Endodermal cell (in vitro differentiated cells): ENCODE measurements at regions not wholly inside any gene's neighbourhood (a gene's known extent, or its start where the extent isn't known, plus 50 kb on each side); places are given as distances from the start of the nearest gene placed in this dataset.

Source experiments
- DNase-seq: peaks from one replicate; pipeline ENCODE4 v3.0.0-alpha.2; 2017
- H3K27ac ChIP-seq: 2 replicates; pipeline ENCODE4 v1.5.1; 2013; ENCODE audit warnings: mild to moderate bottlenecking, low read depth, low read length, moderate library complexity
- H3K27me3 ChIP-seq: 2 replicates; pipeline ENCODE4 v1.6.1; 2013; ENCODE audit warnings: mild to moderate bottlenecking, low read length, moderate library complexity; ENCODE audit not compliant: insufficient read depth, control insufficient read depth, poor library complexity, severe bottlenecking
- H3K36me3 ChIP-seq: 2 replicates; pipeline ENCODE4 v1.7.0; 2013; ENCODE audit warnings: mild to moderate bottlenecking, low read length, moderate library complexity; ENCODE audit not compliant: control insufficient read depth, insufficient read depth
- H3K4me1 ChIP-seq: one replicate; pipeline ENCODE4 v1.7.0; 2013; ENCODE audit warnings: low read length; ENCODE audit not compliant: control insufficient read depth, insufficient read depth
- H3K4me3 ChIP-seq: 2 replicates; pipeline ENCODE4 v1.5.1; 2013; ENCODE audit warnings: mild to moderate bottlenecking, low read length, moderate library complexity
- H3K9ac ChIP-seq: 2 replicates; pipeline ENCODE4 v1.6.1; 2013; ENCODE audit warnings: mild to moderate bottlenecking, low read length, moderate library complexity; ENCODE audit not compliant: poor library complexity, severe bottlenecking; ENCODE audit errors: extremely low read depth
- H3K9me3 ChIP-seq: 2 replicates; pipeline ENCODE4 v1.6.1; 2013; ENCODE audit warnings: mild to moderate bottlenecking, low read length, moderate library complexity; ENCODE audit not compliant: control insufficient read depth
- H3K27ac Mint-ChIP-seq: 2 replicates; pipeline ENCODE4 v1.8.0; 2020; ENCODE audit warnings: mixed read lengths
- H3K27me3 Mint-ChIP-seq: 2 replicates; pipeline ENCODE4 v1.8.0; 2021; ENCODE audit warnings: mild to moderate bottlenecking, mixed read lengths; ENCODE audit not compliant: insufficient read depth
- H3K36me3 Mint-ChIP-seq: 2 replicates; pipeline ENCODE4 v1.8.0; 2020; ENCODE audit warnings: low read depth, mixed read lengths
- H3K4me1 Mint-ChIP-seq: 2 replicates; pipeline ENCODE4 v1.8.0; 2020; ENCODE audit warnings: mixed read lengths
- H3K4me3 Mint-ChIP-seq: 2 replicates; pipeline ENCODE4 v1.8.0; 2020; ENCODE audit warnings: mild to moderate bottlenecking, moderate library complexity, mixed read lengths
- H3K9me3 Mint-ChIP-seq: 2 replicates; pipeline ENCODE4 v1.8.0; 2020; ENCODE audit warnings: mild to moderate bottlenecking, mixed read lengths
- CTCF ChIP-seq: fragments of 200-600 bp; sonication (generic); conservative IDR thresholded peaks from 2 replicates; pipeline ENCODE4 v1.5.0; 2021; ENCODE audit warnings: antibody characterized with exemption, mild to moderate bottlenecking
- WGBS, 2 experiments: methylation state at CpG; one replicate each; pipeline versions ENCODE4 v1.1.5 to v1.1.7; 2013; ENCODE audit warnings: missing lambda C conversion rate in 2 of 2, mixed read lengths in 1 of 2; ENCODE audit not compliant: insufficient coverage in 1 of 2, insufficient read length in 1 of 2; 5-methylcytosine and 5-hydroxymethylcytosine counted together

GRCh38 chr1:239262538-239262937, 123.8 kb upstream of the CHRM3 start:
- WGBS, 2 experiments = 38% methylated on average over 1 of the region's 1 CpG; no CpG with 5 or more reads in 1 of the 2 experiments
- peak overlapping the region; percentile 80 for H3K27ac Mint-ChIP-seq

GRCh38 chr1:239261521-239261920, 124.8 kb upstream of the CHRM3 start:
- Mint-ChIP-seq H3K27me3 (no peaks in the 10 kb centered on the region), H3K9me3 (peaks cover 10% of the 10 kb centered on the region)
- 79 to 93% methylated on average over 2 of the region's 2 CpGs for WGBS, 2 experiments

More at GRCh38 chr1:239262538-239262937, 123.8 kb upstream of the CHRM3 start:
- peaks cover 6% of the 10 kb centered on the region for H3K4me1 Mint-ChIP-seq
- no peaks in the 10 kb centered on the region for H3K27me3 Mint-ChIP-seq
- H3K36me3 Mint-ChIP-seq = no peaks in the 10 kb centered on the region
- no peak for TF ChIP-seq CTCF
- no peak overlapping the region for H3K9ac ChIP-seq
- H3K9me3 Mint-ChIP-seq = peaks cover 1% of the 10 kb centered on the region
- no peak overlapping the region for H3K4me3 ChIP-seq
- no peaks in the 10 kb centered on the region for H3K27me3 ChIP-seq
- H3K9me3 ChIP-seq = no peaks in the 10 kb centered on the region
- no peak overlapping the region for H3K4me3 Mint-ChIP-seq
- DNase-seq = no peak
- H3K4me1 ChIP-seq = peaks cover 3% of the 10 kb centered on the region
- no peaks in the 10 kb centered on the region for H3K36me3 ChIP-seq
- H3K27ac ChIP-seq = no peak overlapping the region

GRCh38 chr1:239260842-239261241, 125.5 kb upstream of the CHRM3 start:
- TF ChIP-seq CTCF = no peak
- Mint-ChIP-seq H3K4me1 (peaks cover 6% of the 10 kb centered on the region), H3K27ac (no peak overlapping the region), H3K36me3 (no peaks in the 10 kb centered on the region), H3K4me3 (no peak overlapping the region), H3K9me3 (peaks cover 14% of the 10 kb centered on the region), H3K27me3 (no peaks in the 10 kb centered on the region)
- H3K27ac ChIP-seq = no peak overlapping the region
- peaks cover 3% of the 10 kb centered on the region for H3K4me1 ChIP-seq
- no peak overlapping the region for H3K4me3 ChIP-seq
- no peak for DNase-seq
- 89 to 100% methylated on average over 2 to 4 of the region's 4 CpGs for WGBS, 2 experiments
- H3K36me3 ChIP-seq = no peaks in the 10 kb centered on the region
- no peaks in the 10 kb centered on the region for H3K9me3 ChIP-seq
- no peak overlapping the region for H3K9ac ChIP-seq
- H3K27me3 ChIP-seq = no peaks in the 10 kb centered on the region

More at GRCh38 chr1:239261521-239261920, 124.8 kb upstream of the CHRM3 start:
- no peak for DNase-seq
- Histone ChIP-seq H3K27ac (no peak overlapping the region), H3K4me3 (no peak overlapping the region), H3K36me3 (no peaks in the 10 kb centered on the region), H3K9ac (no peak overlapping the region), H3K9me3 (no peaks in the 10 kb centered on the region), H3K27me3 (no peaks in the 10 kb centered on the region), H3K4me1 (peaks cover 3% of the 10 kb centered on the region)
- H3K4me1 Mint-ChIP-seq = peaks cover 6% of the 10 kb centered on the region
- no peak overlapping the region for H3K27ac Mint-ChIP-seq
- no peak overlapping the region for H3K4me3 Mint-ChIP-seq
- H3K36me3 Mint-ChIP-seq = no peaks in the 10 kb centered on the region
- no peak for TF ChIP-seq CTCF
